Upper lobe of left lung (tissue), 6 donors: ENCODE measurements at regions not wholly inside any gene's neighbourhood (a gene's known extent, or its start where the extent isn't known, plus 50 kb on each side); places are given as distances from the start of the nearest gene placed in this dataset.

Experiments
- ATAC-seq, 2 donors: fragments of 200-7000 bp; cut with Tn5 transposase; one replicate each; pipeline ENCODE4 v1.9.1; 2022; ENCODE audit warnings: mild to moderate bottlenecking in 2 of 2, moderate library complexity in 2 of 2; ENCODE audit not compliant: low FRiP score in 2 of 2
- DNase-seq, 2 donors: peaks; one replicate each; pipeline ENCODE4 v3.0.0-alpha.2; 2019 to 2020
- H3K27ac ChIP-seq, 4 donors: fragments of 200-600 bp; sonication (generic); one replicate each; pipeline ENCODE4 v1.5.1; 2016 to 2019
- H3K27me3 ChIP-seq, 4 donors: fragments of 200-600 bp; sonication (generic); one replicate each; pipeline ENCODE4 v1.5.1; 2017 to 2019
- H3K36me3 ChIP-seq, 4 donors: fragments of 200-600 bp; sonication (generic); one replicate each; pipeline ENCODE4 v1.5.1; 2016 to 2019
- H3K4me1 ChIP-seq, 4 donors: fragments of 200-600 bp; sonication (generic); one replicate each; pipeline ENCODE4 v1.5.1; 2018 to 2019
- H3K4me3 ChIP-seq, 4 donors: fragments of 200-600 bp; sonication (generic); one replicate each; pipeline ENCODE4 v1.5.1; 2017 to 2019; ENCODE audit warnings: mild to moderate bottlenecking in 2 of 4, moderate library complexity in 1 of 4
- H3K9me3 ChIP-seq, 4 donors: fragments of 200-600 bp; sonication (generic); one replicate each; pipeline ENCODE4 v1.5.1; 2018 to 2019
- EP300 ChIP-seq, 4 donors: sonication (generic); formaldehyde crosslinking; IDR thresholded peaks; one replicate each; pipeline ENCODE4 v1.5.1; 2017; ENCODE audit warnings: antibody characterized with exemption in 4 of 4, control low read depth in 2 of 4
- POLR2A ChIP-seq, 4 donors: fragments of 450-650 bp; IDR thresholded peaks; one replicate each; pipeline ENCODE4 v1.5.1; 2016 to 2017; ENCODE audit warnings: antibody characterized with exemption in 4 of 4, mild to moderate bottlenecking in 2 of 4
- POLR2AphosphoS5 ChIP-seq, 2 donors: sonication (generic); formaldehyde crosslinking; IDR thresholded peaks; one replicate each; pipeline ENCODE4 v1.5.1; 2017; ENCODE audit warnings: antibody characterized with exemption in 2 of 2
- WGBS, 2 donors: methylation state at CpG; one replicate each; pipeline ENCODE4 v1.1.5; 2017 to 2018; 5-methylcytosine and 5-hydroxymethylcytosine counted together
- TF ChIP-seq, protein P1 (sequence below), 6 experiments: fragments of 450-650 bp in 4 of 6; fragments of 200-600 bp in 2 of 6; sonication (generic) in 2 of 6; IDR thresholded peaks; one replicate each; pipeline ENCODE4 v1.5.1; 2016 to 2019; ENCODE audit warnings: antibody characterized with exemption in 6 of 6
- donor health status: DM: no; HTN: no; CAD: no; lungs with moderate emphysema.
- donor health status: DM: no; HTN: yes; CAD: no; lungs with severe emphysema.

GRCh38 chr4:79207281-79207680 lies 118.6 kb downstream of the NAA11 start:
- Histone ChIP-seq H3K9me3 (no peaks in the 10 kb centered on the region), H3K36me3 (no peaks in the 10 kb centered on the region), H3K4me1 (no peaks in the 10 kb centered on the region), H3K27me3 (no peaks in the 10 kb centered on the region), H3K4me3 (no peak overlapping the region), H3K27ac (no peak overlapping the region)
- TF ChIP-seq, protein P1, sequence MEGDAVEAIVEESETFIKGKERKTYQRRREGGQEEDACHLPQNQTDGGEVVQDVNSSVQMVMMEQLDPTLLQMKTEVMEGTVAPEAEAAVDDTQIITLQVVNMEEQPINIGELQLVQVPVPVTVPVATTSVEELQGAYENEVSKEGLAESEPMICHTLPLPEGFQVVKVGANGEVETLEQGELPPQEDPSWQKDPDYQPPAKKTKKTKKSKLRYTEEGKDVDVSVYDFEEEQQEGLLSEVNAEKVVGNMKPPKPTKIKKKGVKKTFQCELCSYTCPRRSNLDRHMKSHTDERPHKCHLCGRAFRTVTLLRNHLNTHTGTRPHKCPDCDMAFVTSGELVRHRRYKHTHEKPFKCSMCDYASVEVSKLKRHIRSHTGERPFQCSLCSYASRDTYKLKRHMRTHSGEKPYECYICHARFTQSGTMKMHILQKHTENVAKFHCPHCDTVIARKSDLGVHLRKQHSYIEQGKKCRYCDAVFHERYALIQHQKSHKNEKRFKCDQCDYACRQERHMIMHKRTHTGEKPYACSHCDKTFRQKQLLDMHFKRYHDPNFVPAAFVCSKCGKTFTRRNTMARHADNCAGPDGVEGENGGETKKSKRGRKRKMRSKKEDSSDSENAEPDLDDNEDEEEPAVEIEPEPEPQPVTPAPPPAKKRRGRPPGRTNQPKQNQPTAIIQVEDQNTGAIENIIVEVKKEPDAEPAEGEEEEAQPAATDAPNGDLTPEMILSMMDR (IDR thresholded peaks at IDR 0.05), result no peak
- TF ChIP-seq EP300 (IDR thresholded peaks at IDR 0.05) (no peak), POLR2A (IDR thresholded peaks at IDR 0.05) (no peak), POLR2AphosphoS5 (IDR thresholded peaks at IDR 0.05) (no peak)
- DNase-seq (no peak), ATAC-seq (no peak)

- Histone ChIP-seq H3K9me3 (no peaks in the 10 kb centered on the region), H3K27ac (no peak overlapping the region), H3K27me3 (no peaks in the 10 kb centered on the region), H3K36me3 (no peaks in the 10 kb centered on the region), H3K4me3 (no peak overlapping the region), H3K4me1 (no peaks in the 10 kb centered on the region)
- TF ChIP-seq POLR2AphosphoS5 (IDR thresholded peaks at IDR 0.05) (no peak), EP300 (IDR thresholded peaks at IDR 0.05) (no peak), POLR2A (IDR thresholded peaks at IDR 0.05) (no peak)
- TF ChIP-seq, protein P1 (IDR thresholded peaks at IDR 0.05), result no peak
- 87 to 90% methylated on average over 4 of the region's 4 CpGs for WGBS, 2 donors
- ATAC-seq, result no peak
- no peak for DNase-seq
These were observed 119.2 kb downstream of the NAA11 start for GRCh38 chr4:79206660-79207059.

GRCh38 chr4:79205121-79205520 lies 120.7 kb downstream of the NAA11 start:
- Histone ChIP-seq H3K4me1 (no peaks in the 10 kb centered on the region), H3K27ac (no peak overlapping the region), H3K4me3 (no peak overlapping the region), H3K36me3 (no peaks in the 10 kb centered on the region), H3K27me3 (no peaks in the 10 kb centered on the region), H3K9me3 (no peaks in the 10 kb centered on the region)
- TF ChIP-seq POLR2AphosphoS5 (IDR thresholded peaks at IDR 0.05), result no peak
- TF ChIP-seq, protein P1 (IDR thresholded peaks at IDR 0.05), result no peak
- no peak for TF ChIP-seq POLR2A (IDR thresholded peaks at IDR 0.05)
- TF ChIP-seq EP300 (IDR thresholded peaks at IDR 0.05), result no peak
- no peak for ATAC-seq
- no peak for DNase-seq
- WGBS, 2 donors, result 87 to 88% methylated on average over 3 of the region's 3 CpGs

DNA sequence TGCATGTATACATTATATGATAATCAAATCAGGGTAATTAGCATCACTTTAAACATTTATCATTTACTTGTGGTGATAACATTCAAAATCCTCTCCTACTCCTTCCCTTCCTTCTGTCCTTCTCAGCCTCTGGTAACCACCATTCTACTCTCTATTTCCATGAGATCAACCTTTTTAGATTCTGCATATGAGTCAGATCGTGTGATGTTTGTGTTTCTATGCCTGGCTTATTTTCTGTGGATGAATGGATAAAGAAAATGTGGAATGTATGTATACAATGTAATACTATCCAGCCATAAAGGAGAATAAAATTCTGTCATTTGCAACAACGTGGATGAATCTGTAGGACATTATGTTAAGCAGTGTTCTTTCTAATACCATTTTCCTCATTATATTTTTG lies 123.9 kb downstream of the NAA11 start:
- no peak overlapping the region for H3K27ac ChIP-seq
- WGBS, 2 donors, result 81% methylated on average over 2 of the region's 2 CpGs
- no peak for DNase-seq
- ATAC-seq, result no peak
- no peaks in the 10 kb centered on the region for H3K9me3 ChIP-seq
- TF ChIP-seq POLR2AphosphoS5 (IDR thresholded peaks at IDR 0.05) (no peak), POLR2A (IDR thresholded peaks at IDR 0.05) (no peak), EP300 (IDR thresholded peaks at IDR 0.05) (no peak)
- TF ChIP-seq, protein P1 (IDR thresholded peaks at IDR 0.05), result no peak
- H3K4me1 ChIP-seq, result no peaks in the 10 kb centered on the region
- H3K36me3 ChIP-seq, result no peaks in the 10 kb centered on the region
- H3K27me3 ChIP-seq, result no peaks in the 10 kb centered on the region
- no peak overlapping the region for H3K4me3 ChIP-seq

DNA sequence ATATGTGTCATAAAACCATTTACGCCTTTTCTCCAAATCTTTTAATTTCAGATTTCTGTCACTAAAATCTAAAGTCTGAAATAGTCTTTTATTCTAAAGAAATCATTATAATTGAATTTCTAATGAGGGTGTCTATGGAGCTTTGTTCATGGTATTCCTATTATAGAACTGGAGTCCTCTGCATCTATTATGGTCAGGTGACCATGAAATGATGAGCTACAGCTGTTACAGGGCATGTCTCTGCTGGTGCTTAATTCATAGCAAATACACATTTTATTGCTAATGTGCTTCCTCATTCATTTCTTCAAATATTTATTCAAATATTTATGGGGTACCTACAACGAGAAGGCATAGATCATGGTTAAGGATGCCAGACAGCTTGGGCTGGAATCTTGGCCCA lies 126.1 kb downstream of the NAA11 start:
- 82 to 87% methylated on average over 2 of the region's 2 CpGs for WGBS, 2 donors
- no peak overlapping the region for H3K27ac ChIP-seq
- H3K36me3 ChIP-seq, result no peaks in the 10 kb centered on the region
- ATAC-seq (no peak), DNase-seq (no peak)
- H3K4me1 ChIP-seq, result no peaks in the 10 kb centered on the region
- H3K4me3 ChIP-seq, result no peak overlapping the region
- no peaks in the 10 kb centered on the region for H3K9me3 ChIP-seq
- TF ChIP-seq POLR2A (IDR thresholded peaks at IDR 0.05) (no peak), EP300 (IDR thresholded peaks at IDR 0.05) (no peak), POLR2AphosphoS5 (IDR thresholded peaks at IDR 0.05) (no peak)
- TF ChIP-seq, protein P1 (IDR thresholded peaks at IDR 0.05), result no peak
- no peaks in the 10 kb centered on the region for H3K27me3 ChIP-seq
